Cardiac fibroblast (primary cell): ENCODE measurements at regions not wholly inside any gene's neighbourhood (a gene's known extent, or its start where the extent isn't known, plus 50 kb on each side); places are given as distances from the start of the nearest gene placed in this dataset.

Experiments
- DNase-seq, 2 donors: peaks; one replicate each; pipeline versions ENCODE4 v3.0.0 to v3.0.0-alpha.2; 2010; ENCODE audit warnings: low read depth in 2 of 2
- H3K4me3 ChIP-seq, 2 donors: replicated peaks in 1 of 2; 1 replicate in 1 of 2; 2 replicates in 1 of 2; pipeline ENCODE4 v1.5.1; 2011; ENCODE audit warnings: low read depth in 2 of 2, low read length in 2 of 2, mild to moderate bottlenecking in 2 of 2, moderate library complexity in 1 of 2
- TF ChIP-seq, protein P1 (sequence below): IDR thresholded peaks from one replicate; pipeline ENCODE4 v1.5.1; 2011; ENCODE audit warnings: low read depth, mild to moderate bottlenecking, low read length, inconsistent platforms

DNA sequence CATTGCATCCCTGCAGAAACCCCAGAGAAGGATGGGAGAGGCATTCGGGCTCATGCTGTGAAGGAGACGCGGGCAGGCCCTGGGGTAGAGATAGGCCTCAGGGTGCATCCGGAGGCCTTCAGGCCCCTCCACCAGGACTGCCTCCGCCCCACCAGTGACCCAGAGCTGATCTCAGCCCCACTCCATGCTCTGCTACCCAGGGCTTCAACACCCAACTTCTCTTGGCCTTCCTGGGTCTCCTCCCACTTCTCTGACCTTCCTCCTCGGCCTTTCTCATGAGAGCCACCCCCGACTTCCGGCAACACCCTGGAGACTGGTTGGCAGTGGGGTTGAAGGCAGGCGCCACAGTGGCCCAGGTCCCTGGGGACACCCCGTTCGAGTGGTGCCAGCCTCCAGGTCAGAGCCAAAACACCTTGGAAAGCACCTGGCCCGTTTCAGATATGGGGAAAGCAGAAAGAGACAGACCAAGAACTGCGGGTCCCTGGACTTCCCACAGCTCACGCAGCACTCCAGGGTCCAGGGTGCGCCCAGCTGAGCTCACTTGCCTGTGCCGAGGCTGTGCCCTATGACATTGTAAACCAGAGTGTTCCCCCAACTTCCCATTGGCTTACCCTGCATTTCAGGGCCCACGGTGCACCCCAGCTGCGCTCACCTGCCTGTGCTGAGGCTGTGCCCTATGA lies 65.1 kb upstream of the OLFM1 start:
- DNase-seq, result no peak
- H3K4me3 ChIP-seq, result no peak overlapping the region
- TF ChIP-seq, protein P1, sequence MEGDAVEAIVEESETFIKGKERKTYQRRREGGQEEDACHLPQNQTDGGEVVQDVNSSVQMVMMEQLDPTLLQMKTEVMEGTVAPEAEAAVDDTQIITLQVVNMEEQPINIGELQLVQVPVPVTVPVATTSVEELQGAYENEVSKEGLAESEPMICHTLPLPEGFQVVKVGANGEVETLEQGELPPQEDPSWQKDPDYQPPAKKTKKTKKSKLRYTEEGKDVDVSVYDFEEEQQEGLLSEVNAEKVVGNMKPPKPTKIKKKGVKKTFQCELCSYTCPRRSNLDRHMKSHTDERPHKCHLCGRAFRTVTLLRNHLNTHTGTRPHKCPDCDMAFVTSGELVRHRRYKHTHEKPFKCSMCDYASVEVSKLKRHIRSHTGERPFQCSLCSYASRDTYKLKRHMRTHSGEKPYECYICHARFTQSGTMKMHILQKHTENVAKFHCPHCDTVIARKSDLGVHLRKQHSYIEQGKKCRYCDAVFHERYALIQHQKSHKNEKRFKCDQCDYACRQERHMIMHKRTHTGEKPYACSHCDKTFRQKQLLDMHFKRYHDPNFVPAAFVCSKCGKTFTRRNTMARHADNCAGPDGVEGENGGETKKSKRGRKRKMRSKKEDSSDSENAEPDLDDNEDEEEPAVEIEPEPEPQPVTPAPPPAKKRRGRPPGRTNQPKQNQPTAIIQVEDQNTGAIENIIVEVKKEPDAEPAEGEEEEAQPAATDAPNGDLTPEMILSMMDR, result no peak

DNA sequence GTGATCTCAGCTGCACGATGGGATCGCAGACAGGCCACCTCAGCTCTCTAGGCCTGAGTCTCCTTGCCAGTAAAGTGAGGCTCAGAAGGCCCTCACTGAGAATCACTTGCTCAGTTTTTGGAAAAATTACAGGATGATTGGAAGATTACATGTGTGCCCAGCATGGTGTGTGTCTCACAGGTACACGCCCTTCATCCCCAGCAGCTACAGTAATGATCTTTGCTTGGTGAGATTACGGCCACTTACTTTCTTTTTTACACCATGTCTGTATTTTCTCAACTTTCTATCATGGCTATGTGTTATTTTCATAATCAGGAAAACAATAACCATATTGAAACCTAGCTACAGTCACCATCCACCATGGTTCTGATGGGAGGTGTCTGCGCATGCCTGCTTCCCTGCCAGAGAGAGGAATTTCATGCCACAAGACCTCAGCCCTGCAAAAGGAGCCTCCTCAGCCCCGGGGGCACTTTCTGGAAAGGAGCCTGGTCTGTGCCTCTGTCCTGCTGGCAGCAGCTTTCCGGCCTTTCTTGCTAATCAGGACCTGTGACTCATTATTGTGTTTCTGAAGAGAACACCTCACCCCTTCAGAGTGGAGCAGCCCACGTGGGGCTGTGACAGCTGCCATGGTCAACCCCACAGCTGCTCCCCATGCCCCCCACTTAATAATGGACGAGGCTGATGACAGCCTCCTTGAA lies 64.2 kb upstream of the OLFM1 start:
- TF ChIP-seq, protein P1, result no peak
- DNase-seq, result peak in 1 of 2 donors; percentile 6
- H3K4me3 ChIP-seq, result no peak overlapping the region

DNA sequence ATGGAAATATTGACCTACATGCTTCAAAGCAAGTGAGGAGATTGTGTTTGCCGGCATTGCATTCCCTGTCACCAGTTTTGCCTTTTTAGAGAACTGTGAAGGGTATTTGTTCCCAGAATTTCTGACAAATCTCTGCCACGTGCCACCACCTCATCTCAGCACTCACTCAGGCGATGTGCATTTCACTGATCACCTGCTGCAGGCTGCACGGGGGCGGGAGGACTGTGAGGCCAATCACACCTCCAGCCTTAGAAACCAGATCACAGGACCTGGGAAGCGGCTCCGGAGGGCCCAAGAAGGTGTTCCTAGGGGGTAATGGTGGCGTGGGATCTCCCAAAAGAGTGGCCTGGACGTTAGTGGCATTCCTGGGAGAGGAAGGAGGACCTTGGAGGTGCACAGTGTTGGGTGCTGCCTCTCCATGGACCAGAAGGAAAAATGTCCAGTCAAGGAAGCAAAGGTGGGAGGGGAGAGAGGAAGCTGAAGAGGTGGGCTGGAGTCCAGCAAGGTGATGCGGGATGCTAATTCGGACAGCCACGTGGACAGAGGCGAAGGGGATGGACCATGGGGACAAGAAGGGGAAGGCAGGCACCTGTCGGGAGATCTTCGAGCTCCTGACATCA lies 63.6 kb upstream of the OLFM1 start:
- H3K4me3 ChIP-seq, result no peak overlapping the region
- TF ChIP-seq, protein P1, result no peak
- no peak for DNase-seq

- no peak overlapping the region for H3K4me3 ChIP-seq
- DNase-seq, result no peak
- TF ChIP-seq, protein P1, result no peak
Measured at GRCh38 chr9:135029463-135029862, 58.0 kb upstream of the OLFM1 start.

DNA sequence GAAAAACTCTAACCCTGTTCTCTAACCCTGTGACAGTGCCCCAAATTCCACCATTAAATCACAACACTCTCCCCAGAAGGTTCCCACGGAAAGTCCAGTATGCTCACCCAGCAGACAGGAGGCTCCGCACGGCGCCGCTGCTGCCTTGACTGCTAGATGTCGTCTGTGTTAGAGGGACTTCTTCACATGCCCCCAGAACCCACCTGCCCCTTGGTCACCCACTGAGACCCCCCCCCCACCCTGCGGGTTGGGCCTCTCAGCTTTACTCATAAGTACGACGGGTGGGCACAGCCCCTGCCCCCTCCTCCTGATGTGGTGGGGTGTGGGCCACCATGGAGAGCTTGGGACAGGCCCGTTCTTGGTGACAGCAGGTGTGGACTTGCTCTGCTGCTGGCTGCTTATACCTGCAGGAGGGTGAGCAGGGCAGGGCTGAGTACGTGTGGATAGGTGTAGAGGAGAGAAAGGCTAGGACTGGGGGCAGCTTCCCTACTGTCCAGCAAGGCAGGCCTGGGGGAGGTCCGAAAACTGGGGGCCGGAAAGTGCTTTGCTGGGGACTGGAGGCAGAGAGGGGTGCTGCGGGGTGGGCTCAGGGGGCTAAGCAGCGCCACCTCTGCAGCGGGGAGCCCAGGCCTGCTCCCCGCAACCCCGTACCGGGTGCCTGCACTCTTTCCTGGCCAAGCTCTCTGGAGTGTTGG lies 57.5 kb upstream of the OLFM1 start:
- TF ChIP-seq, protein P1, result no peak
- DNase-seq, result no peak
- no peak overlapping the region for H3K4me3 ChIP-seq

DNA sequence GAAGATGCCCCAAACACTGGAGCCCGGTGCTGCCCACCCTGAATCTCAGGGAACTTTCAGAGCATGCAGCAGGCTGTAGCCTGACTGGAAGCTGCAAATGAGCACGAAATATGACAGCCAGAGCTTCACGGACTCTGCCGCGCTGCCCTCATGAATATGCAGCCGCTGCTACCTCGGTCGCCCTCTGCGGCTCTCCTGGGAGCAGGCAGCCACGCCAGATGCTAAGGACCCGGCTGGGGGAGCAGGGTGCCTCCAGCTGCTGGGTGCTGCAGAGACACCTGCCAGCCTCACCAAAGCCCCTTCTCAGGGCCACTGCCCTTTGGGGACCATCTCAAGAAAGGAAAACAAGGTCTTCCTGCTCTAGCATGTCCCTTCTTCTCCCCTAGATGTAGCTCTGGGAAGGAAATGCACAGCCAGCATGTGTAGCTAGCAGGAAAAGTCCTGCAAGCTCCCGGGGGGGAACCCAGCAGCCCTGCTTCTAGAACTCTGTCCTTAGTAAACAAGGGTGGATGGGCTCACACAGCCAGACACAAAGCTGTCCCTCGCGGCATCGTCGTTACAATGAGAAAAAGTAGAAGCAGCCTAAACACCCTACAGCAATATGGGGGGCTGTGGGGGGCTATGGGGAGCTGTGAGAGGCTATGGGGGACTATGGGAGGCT lies 56.8 kb upstream of the OLFM1 start:
- TF ChIP-seq, protein P1, result no peak
- H3K4me3 ChIP-seq, result no peak overlapping the region
- no peak for DNase-seq
